ENCODE measurements at regions not wholly inside any gene's neighbourhood (a gene's known extent, or its start where the extent isn't known, plus 50 kb on each side); places are given as distances from the start of the nearest gene placed in this dataset.

GRCh38 chr9:129237803-129238202, 59.7 kb upstream of the IER5L start:
- Histone ChIP-seq H3K9me3 (ENCODE audit: control insufficient read depth in 2 of 2, low read length in 2 of 2) (peaks cover 4 to 9% of the 10 kb centered on the region in 2 donors), H3K4me1 (ENCODE audit: control insufficient read depth, insufficient read depth, low read length) (peaks cover 8% of the 10 kb centered on the region), H3K4me3 (ENCODE audit: low read length in 2 of 2) (no peak overlapping the region), H3K27me3 (ENCODE audit: control insufficient read depth in 1 of 2, insufficient read depth in 2 of 2, low read length in 2 of 2) (no peaks in the 10 kb centered on the region), H3K9ac (ENCODE audit: low read length in 2 of 2) (no peak overlapping the region), H3K27ac (ENCODE audit: low read length) (no peak overlapping the region), H3K36me3 (ENCODE audit: control insufficient read depth in 2 of 2, insufficient read depth in 2 of 2, low read length in 2 of 2) (no peaks in the 10 kb centered on the region)

- H3K4me1 ChIP-seq (ENCODE audit: control insufficient read depth, insufficient read depth, low read length) = peaks cover 5% of the 10 kb centered on the region
- H3K4me3 ChIP-seq (ENCODE audit: low read length in 2 of 2) = no peak overlapping the region
- H3K9me3 ChIP-seq (ENCODE audit: control insufficient read depth in 2 of 2, low read length in 2 of 2) = peaks cover 4 to 9% of the 10 kb centered on the region in 2 donors
- no peaks in the 10 kb centered on the region for H3K27me3 ChIP-seq (ENCODE audit: control insufficient read depth in 1 of 2, insufficient read depth in 2 of 2, low read length in 2 of 2)
- H3K9ac ChIP-seq (ENCODE audit: low read length in 2 of 2) = peak overlapping the region in 1 of 2 donors; percentile 47
- no peak overlapping the region for H3K27ac ChIP-seq (ENCODE audit: low read length)
- H3K36me3 ChIP-seq (ENCODE audit: control insufficient read depth in 2 of 2, insufficient read depth in 2 of 2, low read length in 2 of 2) = no peaks in the 10 kb centered on the region
These were observed 59.1 kb upstream of the IER5L start for GRCh38 chr9:129237164-129237611.

- H3K4me1 ChIP-seq (ENCODE audit: control insufficient read depth, insufficient read depth, low read length) = peaks cover 5% of the 10 kb centered on the region
- H3K27me3 ChIP-seq (ENCODE audit: control insufficient read depth in 1 of 2, insufficient read depth in 2 of 2, low read length in 2 of 2) = no peaks in the 10 kb centered on the region
- H3K4me3 ChIP-seq (ENCODE audit: low read length in 2 of 2) = no peak overlapping the region
- H3K9me3 ChIP-seq (ENCODE audit: control insufficient read depth in 2 of 2, low read length in 2 of 2) = peaks cover 4 to 9% of the 10 kb centered on the region in 2 donors
- H3K36me3 ChIP-seq (ENCODE audit: control insufficient read depth in 2 of 2, insufficient read depth in 2 of 2, low read length in 2 of 2) = no peaks in the 10 kb centered on the region
- H3K27ac ChIP-seq (ENCODE audit: low read length) = no peak overlapping the region
- peak overlapping the region in 1 of 2 donors; percentile 47 for H3K9ac ChIP-seq (ENCODE audit: low read length in 2 of 2)
These were observed 58.5 kb upstream of the IER5L start for GRCh38 chr9:129236441-129237145.

- Histone ChIP-seq H3K9me3 (ENCODE audit: control insufficient read depth in 2 of 2, low read length in 2 of 2) (peaks cover 4 to 9% of the 10 kb centered on the region in 2 donors), H3K9ac (ENCODE audit: low read length in 2 of 2) (no peak overlapping the region), H3K4me1 (ENCODE audit: control insufficient read depth, insufficient read depth, low read length) (peaks cover 5% of the 10 kb centered on the region), H3K4me3 (ENCODE audit: low read length in 2 of 2) (no peak overlapping the region), H3K27ac (ENCODE audit: low read length) (no peak overlapping the region), H3K36me3 (ENCODE audit: control insufficient read depth in 2 of 2, insufficient read depth in 2 of 2, low read length in 2 of 2) (no peaks in the 10 kb centered on the region), H3K27me3 (ENCODE audit: control insufficient read depth in 1 of 2, insufficient read depth in 2 of 2, low read length in 2 of 2) (no peaks in the 10 kb centered on the region)
These were observed 57.9 kb upstream of the IER5L start for GRCh38 chr9:129235931-129236331.

- H3K27ac ChIP-seq (ENCODE audit: low read length) = no peak overlapping the region
- peaks cover 5% of the 10 kb centered on the region for H3K4me1 ChIP-seq (ENCODE audit: control insufficient read depth, insufficient read depth, low read length)
- no peak overlapping the region for H3K9ac ChIP-seq (ENCODE audit: low read length in 2 of 2)
- peaks cover 4 to 9% of the 10 kb centered on the region in 2 donors for H3K9me3 ChIP-seq (ENCODE audit: control insufficient read depth in 2 of 2, low read length in 2 of 2)
- H3K36me3 ChIP-seq (ENCODE audit: control insufficient read depth in 2 of 2, insufficient read depth in 2 of 2, low read length in 2 of 2) = no peaks in the 10 kb centered on the region
- H3K4me3 ChIP-seq (ENCODE audit: low read length in 2 of 2) = no peak overlapping the region
- H3K27me3 ChIP-seq (ENCODE audit: control insufficient read depth in 1 of 2, insufficient read depth in 2 of 2, low read length in 2 of 2) = no peaks in the 10 kb centered on the region
These were observed 57.2 kb upstream of the IER5L start for GRCh38 chr9:129235041-129235930.

- Histone ChIP-seq H3K36me3 (ENCODE audit: control insufficient read depth in 2 of 2, insufficient read depth in 2 of 2, low read length in 2 of 2) (no peaks in the 10 kb centered on the region), H3K9ac (ENCODE audit: low read length in 2 of 2) (no peak overlapping the region), H3K27me3 (ENCODE audit: control insufficient read depth in 1 of 2, insufficient read depth in 2 of 2, low read length in 2 of 2) (no peaks in the 10 kb centered on the region), H3K27ac (ENCODE audit: low read length) (no peak overlapping the region), H3K9me3 (ENCODE audit: control insufficient read depth in 2 of 2, low read length in 2 of 2) (peaks cover 4 to 9% of the 10 kb centered on the region in 2 donors), H3K4me3 (ENCODE audit: low read length in 2 of 2) (no peak overlapping the region), H3K4me1 (ENCODE audit: control insufficient read depth, insufficient read depth, low read length) (peaks cover 5% of the 10 kb centered on the region)
These were observed 56.4 kb upstream of the IER5L start for GRCh38 chr9:129234491-129234890.

- no peaks in the 10 kb centered on the region for H3K36me3 ChIP-seq (ENCODE audit: control insufficient read depth in 2 of 2, insufficient read depth in 2 of 2, low read length in 2 of 2)
- peaks cover 5% of the 10 kb centered on the region for H3K4me1 ChIP-seq (ENCODE audit: control insufficient read depth, insufficient read depth, low read length)
- H3K4me3 ChIP-seq (ENCODE audit: low read length in 2 of 2) = no peak overlapping the region
- no peak overlapping the region for H3K9ac ChIP-seq (ENCODE audit: low read length in 2 of 2)
- H3K27ac ChIP-seq (ENCODE audit: low read length) = no peak overlapping the region
- peaks cover 4 to 9% of the 10 kb centered on the region in 2 donors for H3K9me3 ChIP-seq (ENCODE audit: control insufficient read depth in 2 of 2, low read length in 2 of 2)
- no peaks in the 10 kb centered on the region for H3K27me3 ChIP-seq (ENCODE audit: control insufficient read depth in 1 of 2, insufficient read depth in 2 of 2, low read length in 2 of 2)
These were observed 55.0 kb upstream of the IER5L start for GRCh38 chr9:129232839-129233591.

GRCh38 chr9:129231759-129232158, 53.7 kb upstream of the IER5L start:
- H3K4me1 ChIP-seq (ENCODE audit: control insufficient read depth, insufficient read depth, low read length) = peaks cover under 1% of the 10 kb centered on the region
- no peak overlapping the region for H3K27ac ChIP-seq (ENCODE audit: low read length)
- no peak overlapping the region for H3K4me3 ChIP-seq (ENCODE audit: low read length in 2 of 2)
- H3K36me3 ChIP-seq (ENCODE audit: control insufficient read depth in 2 of 2, insufficient read depth in 2 of 2, low read length in 2 of 2) = no peaks in the 10 kb centered on the region
- no peaks in the 10 kb centered on the region for H3K27me3 ChIP-seq (ENCODE audit: control insufficient read depth in 1 of 2, insufficient read depth in 2 of 2, low read length in 2 of 2)
- H3K9ac ChIP-seq (ENCODE audit: low read length in 2 of 2) = no peak overlapping the region
- peaks cover 4 to 9% of the 10 kb centered on the region in 2 donors for H3K9me3 ChIP-seq (ENCODE audit: control insufficient read depth in 2 of 2, low read length in 2 of 2)

GRCh38 chr9:129231022-129231739, 53.1 kb upstream of the IER5L start:
- H3K27ac ChIP-seq (ENCODE audit: low read length) = no peak overlapping the region
- no peaks in the 10 kb centered on the region for H3K4me1 ChIP-seq (ENCODE audit: control insufficient read depth, insufficient read depth, low read length)
- H3K36me3 ChIP-seq (ENCODE audit: control insufficient read depth in 2 of 2, insufficient read depth in 2 of 2, low read length in 2 of 2) = no peaks in the 10 kb centered on the region
- no peak overlapping the region for H3K4me3 ChIP-seq (ENCODE audit: low read length in 2 of 2)
- H3K27me3 ChIP-seq (ENCODE audit: control insufficient read depth in 1 of 2, insufficient read depth in 2 of 2, low read length in 2 of 2) = no peaks in the 10 kb centered on the region
- H3K9ac ChIP-seq (ENCODE audit: low read length in 2 of 2) = no peak overlapping the region
- H3K9me3 ChIP-seq (ENCODE audit: control insufficient read depth in 2 of 2, low read length in 2 of 2) = peaks cover 4 to 9% of the 10 kb centered on the region in 2 donors

GRCh38 chr9:129230302-129230701, 52.2 kb upstream of the IER5L start:
- H3K9ac ChIP-seq (ENCODE audit: low read length in 2 of 2) = no peak overlapping the region
- H3K9me3 ChIP-seq (ENCODE audit: control insufficient read depth in 2 of 2, low read length in 2 of 2) = peaks cover 4 to 9% of the 10 kb centered on the region in 2 donors
- no peaks in the 10 kb centered on the region for H3K36me3 ChIP-seq (ENCODE audit: control insufficient read depth in 2 of 2, insufficient read depth in 2 of 2, low read length in 2 of 2)
- H3K27ac ChIP-seq (ENCODE audit: low read length) = no peak overlapping the region
- H3K4me1 ChIP-seq (ENCODE audit: control insufficient read depth, insufficient read depth, low read length) = peaks cover 4% of the 10 kb centered on the region
- no peaks in the 10 kb centered on the region for H3K27me3 ChIP-seq (ENCODE audit: control insufficient read depth in 1 of 2, insufficient read depth in 2 of 2, low read length in 2 of 2)
- H3K4me3 ChIP-seq (ENCODE audit: low read length in 2 of 2) = no peak overlapping the region

All from stomach smooth muscle (tissue), 2 donors.